ENCODE measurements at regions not wholly inside any gene's neighbourhood (a gene's known extent, or its start where the extent isn't known, plus 50 kb on each side); places are given as distances from the start of the nearest gene placed in this dataset.

- TF ChIP-seq ISL1 (CRISPR knock-in tag; IDR thresholded peaks at IDR 0.05): no peak
- TF ChIP-seq PPARA (CRISPR knock-in tag; IDR thresholded peaks at IDR 0.05; ENCODE audit: borderline replicate concordance): no peak
- TF ChIP-seq ZFP30 (CRISPR knock-in tag; IDR thresholded peaks at IDR 0.05): no peak
These were observed 179.0 kb downstream of the ADSS2 start for GRCh38 chr1:244272471-244273261.

Measured in SK-N-SH treated with all-trans-retinoic acid at 6 μM for 48 hours (cell line).